SK-N-SH treated with all-trans-retinoic acid at 6 μM for 48 hours (cell line): ENCODE measurements at regions not wholly inside any gene's neighbourhood (a gene's known extent, or its start where the extent isn't known, plus 50 kb on each side); places are given as distances from the start of the nearest gene placed in this dataset.

Source experiments
- ATAC-seq: fragments of 200-7000 bp; cut with Tn5 transposase; 3 replicates; pipeline ENCODE4 v1.9.1; 2020; ENCODE audit warnings: mild to moderate bottlenecking, moderate library complexity
- ARNTL ChIP-seq: fragments of 450-650 bp; formaldehyde crosslinking; IDR thresholded peaks from 2 replicates; pipeline ENCODE4 v1.5.0; 2020; ENCODE audit warnings: low read depth, mild to moderate bottlenecking, moderate library complexity, borderline replicate concordance
- BACH2 ChIP-seq: fragments of 250-450 bp; sonication (Bioruptor Pico); IDR thresholded peaks from 2 replicates; pipeline ENCODE4 v1.9.0; 2021; ENCODE audit warnings: mild to moderate bottlenecking, borderline replicate concordance
- CSDC2 ChIP-seq: fragments of 250-450 bp; sonication (Bioruptor Pico); IDR thresholded peaks from 2 replicates; pipeline ENCODE4 v1.5.0; 2020; ENCODE audit warnings: mild to moderate bottlenecking, moderate library complexity
- GLIS3 ChIP-seq: fragments of 250-450 bp; sonication (Bioruptor Pico); IDR thresholded peaks from 2 replicates; pipeline ENCODE4 v1.5.0; 2020; ENCODE audit warnings: mild to moderate bottlenecking, moderate library complexity
- ISL1 ChIP-seq: fragments of 250-450 bp; sonication (Bioruptor Pico); IDR thresholded peaks from 2 replicates; pipeline ENCODE4 v2.1.2; 2022; ENCODE audit warnings: mild to moderate bottlenecking, moderate library complexity
- OSR1 ChIP-seq: fragments of 250-450 bp; sonication (Bioruptor Pico); IDR thresholded peaks from 2 replicates; pipeline ENCODE4 v1.8.0; 2022; ENCODE audit warnings: moderate library complexity, mild to moderate bottlenecking, inconsistent platforms
- PPARA ChIP-seq: fragments of 250-450 bp; sonication (Bioruptor Pico); IDR thresholded peaks from 2 replicates; pipeline ENCODE4 v1.5.0; 2020; ENCODE audit warnings: mild to moderate bottlenecking, borderline replicate concordance
- RARB ChIP-seq: fragments of 250-450 bp; sonication (Bioruptor Pico); IDR thresholded peaks from 2 replicates; pipeline ENCODE4 v1.8.0; 2021; ENCODE audit warnings: mild to moderate bottlenecking, moderate library complexity
- TCF4 ChIP-seq: fragments of 250-450 bp; sonication (Bioruptor Pico); IDR thresholded peaks from 2 replicates; pipeline ENCODE4 v1.8.0; 2021; ENCODE audit warnings: mild to moderate bottlenecking, moderate library complexity, borderline replicate concordance
- ZC3H10 ChIP-seq: fragments of 250-450 bp; sonication (Bioruptor Pico); IDR thresholded peaks from 2 replicates; pipeline ENCODE4 v1.5.1; 2021; ENCODE audit warnings: mild to moderate bottlenecking, moderate library complexity
- ZFP3 ChIP-seq: fragments of 250-450 bp; sonication (Bioruptor Pico); IDR thresholded peaks from 2 replicates; pipeline ENCODE4 v1.5.0; 2020; ENCODE audit warnings: mild to moderate bottlenecking, moderate library complexity
- ZFP30 ChIP-seq: fragments of 450-650 bp; formaldehyde crosslinking; IDR thresholded peaks from 2 replicates; pipeline ENCODE4 v1.5.0; 2022; ENCODE audit warnings: mild to moderate bottlenecking, moderate library complexity
- ZNF565 ChIP-seq: fragments of 450-650 bp; formaldehyde crosslinking; conservative IDR thresholded peaks from 2 replicates; pipeline ENCODE4 v1.5.0; 2020; ENCODE audit warnings: low read depth, mild to moderate bottlenecking, moderate library complexity
- ZNF70 ChIP-seq: fragments of 450-650 bp; formaldehyde crosslinking; IDR thresholded peaks from 2 replicates; pipeline ENCODE4 v1.5.0; 2020; ENCODE audit warnings: mild to moderate bottlenecking, moderate library complexity
- ZNF8 ChIP-seq: fragments of 450-650 bp; formaldehyde crosslinking; IDR thresholded peaks from 2 replicates; pipeline ENCODE4 v1.5.0; 2020; ENCODE audit warnings: mild to moderate bottlenecking, moderate library complexity
- TF ChIP-seq, protein P1 (sequence below): fragments of 250-450 bp; sonication (Bioruptor Pico); IDR thresholded peaks from 2 replicates; pipeline ENCODE4 v1.8.0; 2021; ENCODE audit warnings: low read depth, mild to moderate bottlenecking, moderate library complexity, borderline replicate concordance
- TF ChIP-seq, protein P2 (sequence below): fragments of 250-450 bp; sonication (Bioruptor Pico); IDR thresholded peaks from 2 replicates; pipeline ENCODE4 v1.5.0; 2020; ENCODE audit warnings: mild to moderate bottlenecking, moderate library complexity
- TF ChIP-seq, protein P3 (sequence below): fragments of 250-450 bp; sonication (Bioruptor Pico); IDR thresholded peaks from 2 replicates; pipeline ENCODE4 v1.8.0; 2020; ENCODE audit warnings: mild to moderate bottlenecking, moderate library complexity, borderline replicate concordance

DNA sequence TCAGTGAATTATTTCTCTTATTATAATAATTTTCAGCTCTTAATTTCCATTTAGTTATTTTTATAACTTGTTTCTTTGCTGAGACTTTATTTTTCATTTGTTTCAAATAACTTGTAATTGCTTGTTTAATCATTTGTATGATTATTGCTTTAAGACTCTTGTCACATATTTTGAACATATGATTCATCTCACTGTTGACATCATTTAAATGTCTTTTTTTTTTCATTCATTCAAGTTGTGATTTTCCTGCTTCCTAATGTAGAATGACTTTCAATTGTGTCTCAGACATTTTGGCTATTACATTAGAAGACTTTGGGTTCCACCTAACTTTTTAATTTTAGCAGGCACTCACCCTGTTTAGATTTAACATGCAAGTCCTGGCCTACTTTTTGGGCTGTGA, 234.8 kb upstream of the DIPK2B start:
- no peak for ATAC-seq
- TF ChIP-seq, protein P1, sequence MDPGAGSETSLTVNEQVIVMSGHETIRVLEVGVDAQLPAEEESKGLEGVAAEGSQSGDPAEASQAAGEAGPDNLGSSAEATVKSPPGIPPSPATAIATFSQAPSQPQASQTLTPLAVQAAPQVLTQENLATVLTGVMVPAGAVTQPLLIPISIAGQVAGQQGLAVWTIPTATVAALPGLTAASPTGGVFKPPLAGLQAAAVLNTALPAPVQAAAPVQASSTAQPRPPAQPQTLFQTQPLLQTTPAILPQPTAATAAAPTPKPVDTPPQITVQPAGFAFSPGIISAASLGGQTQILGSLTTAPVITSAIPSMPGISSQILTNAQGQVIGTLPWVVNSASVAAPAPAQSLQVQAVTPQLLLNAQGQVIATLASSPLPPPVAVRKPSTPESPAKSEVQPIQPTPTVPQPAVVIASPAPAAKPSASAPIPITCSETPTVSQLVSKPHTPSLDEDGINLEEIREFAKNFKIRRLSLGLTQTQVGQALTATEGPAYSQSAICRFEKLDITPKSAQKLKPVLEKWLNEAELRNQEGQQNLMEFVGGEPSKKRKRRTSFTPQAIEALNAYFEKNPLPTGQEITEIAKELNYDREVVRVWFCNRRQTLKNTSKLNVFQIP: no peak
- TF ChIP-seq CSDC2 (CRISPR knock-in tag): no peak
- no peak for TF ChIP-seq GLIS3 (CRISPR knock-in tag)
- no peak for TF ChIP-seq ZC3H10 (CRISPR knock-in tag)
- no peak for TF ChIP-seq ZNF565 (CRISPR knock-in tag)
- no peak for TF ChIP-seq ZNF8 (CRISPR knock-in tag)
- no peak for TF ChIP-seq PPARA (CRISPR knock-in tag)
- TF ChIP-seq OSR1: no peak
- TF ChIP-seq, protein P2, sequence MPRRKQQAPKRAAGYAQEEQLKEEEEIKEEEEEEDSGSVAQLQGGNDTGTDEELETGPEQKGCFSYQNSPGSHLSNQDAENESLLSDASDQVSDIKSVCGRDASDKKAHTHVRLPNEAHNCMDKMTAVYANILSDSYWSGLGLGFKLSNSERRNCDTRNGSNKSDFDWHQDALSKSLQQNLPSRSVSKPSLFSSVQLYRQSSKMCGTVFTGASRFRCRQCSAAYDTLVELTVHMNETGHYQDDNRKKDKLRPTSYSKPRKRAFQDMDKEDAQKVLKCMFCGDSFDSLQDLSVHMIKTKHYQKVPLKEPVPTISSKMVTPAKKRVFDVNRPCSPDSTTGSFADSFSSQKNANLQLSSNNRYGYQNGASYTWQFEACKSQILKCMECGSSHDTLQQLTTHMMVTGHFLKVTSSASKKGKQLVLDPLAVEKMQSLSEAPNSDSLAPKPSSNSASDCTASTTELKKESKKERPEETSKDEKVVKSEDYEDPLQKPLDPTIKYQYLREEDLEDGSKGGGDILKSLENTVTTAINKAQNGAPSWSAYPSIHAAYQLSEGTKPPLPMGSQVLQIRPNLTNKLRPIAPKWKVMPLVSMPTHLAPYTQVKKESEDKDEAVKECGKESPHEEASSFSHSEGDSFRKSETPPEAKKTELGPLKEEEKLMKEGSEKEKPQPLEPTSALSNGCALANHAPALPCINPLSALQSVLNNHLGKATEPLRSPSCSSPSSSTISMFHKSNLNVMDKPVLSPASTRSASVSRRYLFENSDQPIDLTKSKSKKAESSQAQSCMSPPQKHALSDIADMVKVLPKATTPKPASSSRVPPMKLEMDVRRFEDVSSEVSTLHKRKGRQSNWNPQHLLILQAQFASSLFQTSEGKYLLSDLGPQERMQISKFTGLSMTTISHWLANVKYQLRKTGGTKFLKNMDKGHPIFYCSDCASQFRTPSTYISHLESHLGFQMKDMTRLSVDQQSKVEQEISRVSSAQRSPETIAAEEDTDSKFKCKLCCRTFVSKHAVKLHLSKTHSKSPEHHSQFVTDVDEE (CRISPR knock-in tag): no peak
- TF ChIP-seq, all 23 proteins: peak for 0

DNA sequence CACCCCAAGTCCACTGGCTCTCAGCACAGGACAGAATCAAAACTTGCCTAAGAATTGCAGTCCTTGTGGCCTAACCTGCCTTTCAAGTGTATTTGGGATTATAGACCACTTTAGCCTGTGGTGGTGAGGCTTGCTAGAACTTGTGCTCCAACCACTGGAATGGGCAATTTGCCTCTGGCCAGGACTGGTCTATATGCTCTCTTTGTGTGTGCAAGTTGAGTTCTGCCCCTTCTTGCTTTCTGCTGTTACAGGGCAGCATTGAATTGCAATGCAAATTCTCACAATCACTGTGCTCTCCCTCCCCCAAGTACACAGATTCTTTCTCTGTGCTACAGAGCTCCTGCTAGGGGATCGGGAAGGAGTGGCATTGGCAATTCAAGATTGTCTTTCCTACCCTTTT, 233.6 kb upstream of the DIPK2B start:
- ATAC-seq: peak; percentile 70

DNA sequence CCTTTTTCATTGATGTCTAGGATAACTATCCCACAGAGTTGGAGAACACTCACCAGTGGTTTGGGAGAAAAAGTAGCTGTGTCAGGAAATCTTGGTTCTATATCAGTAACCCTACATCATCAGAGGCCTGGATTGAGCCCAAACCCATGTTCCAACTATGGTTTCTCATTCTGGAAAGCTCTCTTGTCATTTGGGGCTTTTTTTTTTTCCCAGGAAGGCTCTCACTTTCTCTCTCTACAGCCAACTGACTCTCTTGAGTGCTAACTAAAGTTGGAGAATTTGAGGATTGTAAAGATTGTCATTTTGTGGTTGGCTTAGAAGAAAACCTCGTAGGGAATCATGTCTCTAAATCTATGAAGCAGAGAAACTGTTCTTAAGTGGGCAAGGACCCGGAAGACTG, 228.2 kb upstream of the DIPK2B start:
- no peak for ATAC-seq
- TF ChIP-seq ZFP3 (CRISPR knock-in tag) (no peak), ZNF8 (CRISPR knock-in tag) (no peak), OSR1 (no peak), ARNTL (CRISPR knock-in tag) (no peak), ZNF70 (CRISPR knock-in tag) (no peak), ISL1 (CRISPR knock-in tag) (no peak)
- TF ChIP-seq, protein P3, sequence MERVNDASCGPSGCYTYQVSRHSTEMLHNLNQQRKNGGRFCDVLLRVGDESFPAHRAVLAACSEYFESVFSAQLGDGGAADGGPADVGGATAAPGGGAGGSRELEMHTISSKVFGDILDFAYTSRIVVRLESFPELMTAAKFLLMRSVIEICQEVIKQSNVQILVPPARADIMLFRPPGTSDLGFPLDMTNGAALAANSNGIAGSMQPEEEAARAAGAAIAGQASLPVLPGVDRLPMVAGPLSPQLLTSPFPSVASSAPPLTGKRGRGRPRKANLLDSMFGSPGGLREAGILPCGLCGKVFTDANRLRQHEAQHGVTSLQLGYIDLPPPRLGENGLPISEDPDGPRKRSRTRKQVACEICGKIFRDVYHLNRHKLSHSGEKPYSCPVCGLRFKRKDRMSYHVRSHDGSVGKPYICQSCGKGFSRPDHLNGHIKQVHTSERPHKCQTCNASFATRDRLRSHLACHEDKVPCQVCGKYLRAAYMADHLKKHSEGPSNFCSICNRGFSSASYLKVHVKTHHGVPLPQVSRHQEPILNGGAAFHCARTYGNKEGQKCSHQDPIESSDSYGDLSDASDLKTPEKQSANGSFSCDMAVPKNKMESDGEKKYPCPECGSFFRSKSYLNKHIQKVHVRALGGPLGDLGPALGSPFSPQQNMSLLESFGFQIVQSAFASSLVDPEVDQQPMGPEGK (CRISPR knock-in tag): no peak
- TF ChIP-seq, protein P2 (CRISPR knock-in tag): no peak

More for the DNA sequence above, 233.6 kb upstream of the DIPK2B start:
- TF ChIP-seq, protein P1: no peak
- no peak for TF ChIP-seq OSR1
- TF ChIP-seq ZNF70 (CRISPR knock-in tag): no peak
- TF ChIP-seq BACH2 (CRISPR knock-in tag): no peak
- TF ChIP-seq, protein P2 (CRISPR knock-in tag): no peak
- no peak for TF ChIP-seq ZFP30 (CRISPR knock-in tag)
- TF ChIP-seq ZNF8 (CRISPR knock-in tag): no peak
- TF ChIP-seq ARNTL (CRISPR knock-in tag): no peak
- TF ChIP-seq ZNF565 (CRISPR knock-in tag): no peak
- no peak for TF ChIP-seq RARB (CRISPR knock-in tag)
- no peak for TF ChIP-seq ZC3H10 (CRISPR knock-in tag)
- TF ChIP-seq, protein P3 (CRISPR knock-in tag): no peak
- TF ChIP-seq CSDC2 (CRISPR knock-in tag): no peak
- TF ChIP-seq TCF4 (CRISPR knock-in tag): no peak
